ENCODE measurements at regions not wholly inside any gene's neighbourhood (a gene's known extent, or its start where the extent isn't known, plus 50 kb on each side); places are given as distances from the start of the nearest gene placed in this dataset.

- Histone ChIP-seq H3K4me1 (ENCODE audit: insufficient read depth, low read length) (peaks cover 6% of the 10 kb centered on the region; the same call in 1 of the 2 replicates), H3K79me2 (ENCODE audit: insufficient read depth, low read length) (no peaks in the 10 kb centered on the region), H4K91ac (ENCODE audit: insufficient read length, low read depth, low read length) (no peak overlapping the region), H3K23ac (ENCODE audit: insufficient read length, low read depth, low read length) (no peak overlapping the region), H3K18ac (ENCODE audit: insufficient read length, low read depth, low read length) (no peak overlapping the region), H3K4ac (ENCODE audit: low read depth, low read length) (no peak overlapping the region), H3K27ac (ENCODE audit: insufficient read length, low read depth, low read length) (no peak overlapping the region), H3K79me1 (ENCODE audit: insufficient read depth, low read depth, low read length, poor library complexity, severe bottlenecking) (no peaks in the 10 kb centered on the region), H3K14ac (ENCODE audit: insufficient read depth, low read length) (no peak overlapping the region), H2BK5ac (ENCODE audit: insufficient read length, low read length) (no peak overlapping the region), H3K23me2 (ENCODE audit: insufficient read length, low read depth, low read length, poor library complexity, severe bottlenecking) (no peaks in the 10 kb centered on the region), H2BK120ac (ENCODE audit: low read depth, low read length, poor library complexity, severe bottlenecking) (no peak overlapping the region), H3K4me2 (ENCODE audit: insufficient read depth, insufficient read length, low read length) (no peak overlapping the region), H2BK12ac (ENCODE audit: insufficient read length, low read depth, low read length) (no peak overlapping the region), H3K56ac (ENCODE audit: insufficient read length, low read depth, low read length) (no peak overlapping the region), H3T11ph (ENCODE audit: low read length) (no peak overlapping the region), H2AK5ac (ENCODE audit: insufficient read length, low read length) (no peak overlapping the region), H4K8ac (replicated peaks; ENCODE audit: insufficient read length, low read depth, low read length) (no peak overlapping the region), H3K9ac (ENCODE audit: extremely low read depth, insufficient read length, low read length) (no peak overlapping the region), H2BK20ac (ENCODE audit: low read depth, low read length, poor library complexity, severe bottlenecking) (peak overlapping the region; percentile 11), H4K20me1 (ENCODE audit: control insufficient read depth, insufficient read depth, insufficient read length) (no peaks in the 10 kb centered on the region), H4K5ac (ENCODE audit: insufficient read length, low read depth, low read length) (no peak overlapping the region), H3K27me3 (ENCODE audit: insufficient read depth, low read length) (no peaks in the 10 kb centered on the region), H2BK15ac (ENCODE audit: low read depth, low read length) (no peak overlapping the region), H2AFZ (ENCODE audit: low read length) (no peak overlapping the region), H3K9me3 (ENCODE audit: control insufficient read depth, low read depth, low read length) (no peaks in the 10 kb centered on the region)
- no CpG with 5 or more reads among the region's 3 CpGs for WGBS (ENCODE audit: extremely low coverage, insufficient read length, low lambda C conversion rate)
- TF ChIP-seq CTCF (conservative IDR thresholded peaks at IDR 0.05), result no peak
- Mint-ChIP-seq H3K27ac (no peak overlapping the region), H3K36me3 (ENCODE audit: insufficient read depth in 1 of 3, low read depth in 3 of 3) (peaks cover 2 to 10% (median 3%) of the 10 kb centered on the region in 3 experiments; a peak in 5 of 7 replicates), H3K27me3 (ENCODE audit: low read depth) (peaks cover 2% of the 10 kb centered on the region; the same call in 1 of the 2 replicates), H3K9me3 (peaks cover 9 to 11% of the 10 kb centered on the region in 2 experiments; a peak in 4 of 5 replicates), H3K4me1 (peaks cover 14 to 16% of the 10 kb centered on the region in 2 experiments), H3K4me3 (no peak overlapping the region)
- no peak for DNase-seq
Measured at GRCh38 chr13:100773429-100773828, 98.8 kb upstream of the TMTC4 start.

Measured in H9 (cell line).